GM13977 (cell line): ENCODE measurements at regions not wholly inside any gene's neighbourhood (a gene's known extent, or its start where the extent isn't known, plus 50 kb on each side); places are given as distances from the start of the nearest gene placed in this dataset.

Experiments
- DNase-seq: peaks from one replicate; pipeline ENCODE4 v3.0.0; 2012; ENCODE audit warnings: low spot score
- CTCF ChIP-seq: IDR thresholded peaks from 2 replicates; pipeline ENCODE4 v1.5.1; 2012; ENCODE audit warnings: mild to moderate bottlenecking, control low read depth; ENCODE audit not compliant: insufficient read depth; ENCODE audit errors: extremely low read depth, missing control alignments
- in situ Hi-C: fragments of 300-500 bp; cut with MboI; formaldehyde crosslinking; loops from one replicate; pipeline ENCODE4 v1.12.0; 2022; ENCODE audit warnings: low sequenced_read_pairs, low pct_unique_long_range_greater_than_20kb, mixed read lengths, inconsistent platforms; ENCODE audit not compliant: unreplicated experiment

GRCh38 chr2:51483720-51484119 is 451.8 kb upstream of the NRXN1 start:
- in situ Hi-C loops: no loop called here
- no peak for DNase-seq
- no peak for TF ChIP-seq CTCF

GRCh38 chr2:51472783-51473182 is 440.9 kb upstream of the NRXN1 start:
- no peak for TF ChIP-seq CTCF
- no peak for DNase-seq
- in situ Hi-C loops: no loop called here

GRCh38 chr2:51472300-51472699 is 440.4 kb upstream of the NRXN1 start:
- DNase-seq: no peak
- in situ Hi-C loops: no loop called here

GRCh38 chr2:51469102-51469501 is 437.2 kb upstream of the NRXN1 start:
- no peak for DNase-seq
- no peak for TF ChIP-seq CTCF
- in situ Hi-C loops: no loop called here

More at GRCh38 chr2:51472300-51472699, 440.4 kb upstream of the NRXN1 start:
- TF ChIP-seq CTCF: no peak

GRCh38 chr2:51465326-51465725 is 433.4 kb upstream of the NRXN1 start:
- in situ Hi-C loops: no loop called here
- TF ChIP-seq CTCF: no peak
- DNase-seq: no peak

- in situ Hi-C loops: no loop called here
- no peak for TF ChIP-seq CTCF
- no peak for DNase-seq
Measured at GRCh38 chr2:51454177-51454576, 422.2 kb upstream of the NRXN1 start.

GRCh38 chr2:51448911-51449310 is 417.0 kb upstream of the NRXN1 start:
- DNase-seq: no peak
- TF ChIP-seq CTCF: no peak
- in situ Hi-C loops: no loop called here
